ENCODE measurements at regions not wholly inside any gene's neighbourhood (a gene's known extent, or its start where the extent isn't known, plus 50 kb on each side); places are given as distances from the start of the nearest gene placed in this dataset.

GRCh38 chr7:41873741-41874140 lies 170.9 kb upstream of the INHBA start:
- ATAC-seq (replicated peaks; ENCODE audit: extremely low read depth, poor library complexity, severe bottlenecking) = no peak
- H3K27ac Mint-ChIP-seq (ENCODE audit: low read depth) = no peak overlapping the region
- H3K27me3 Mint-ChIP-seq = peaks cover 36% of the 10 kb centered on the region
- no peak for DNase-seq (ENCODE audit: low spot score in 2 of 2)
- peaks cover 2% of the 10 kb centered on the region for H3K36me3 Mint-ChIP-seq (ENCODE audit: insufficient read depth)
- no peak overlapping the region for H3K4me3 Mint-ChIP-seq
- H3K9me3 Mint-ChIP-seq = no peaks in the 10 kb centered on the region
- no peaks in the 10 kb centered on the region for H3K4me1 Mint-ChIP-seq

- no peak overlapping the region for H3K27ac Mint-ChIP-seq (ENCODE audit: low read depth)
- ATAC-seq (replicated peaks; ENCODE audit: extremely low read depth, poor library complexity, severe bottlenecking) (no peak), DNase-seq (ENCODE audit: low spot score in 2 of 2) (no peak)
- no peaks in the 10 kb centered on the region for H3K4me1 Mint-ChIP-seq
- H3K27me3 Mint-ChIP-seq = peaks cover 38% of the 10 kb centered on the region
- H3K9me3 Mint-ChIP-seq = no peaks in the 10 kb centered on the region
- H3K36me3 Mint-ChIP-seq (ENCODE audit: insufficient read depth) = peaks cover 2% of the 10 kb centered on the region
- no peak overlapping the region for H3K4me3 Mint-ChIP-seq
These were observed 170.1 kb upstream of the INHBA start for GRCh38 chr7:41872966-41873365.

GRCh38 chr7:41870461-41871138 lies 167.7 kb upstream of the INHBA start:
- no peak for ATAC-seq (replicated peaks; ENCODE audit: extremely low read depth, poor library complexity, severe bottlenecking)
- Mint-ChIP-seq H3K27me3 (peaks cover 32% of the 10 kb centered on the region), H3K9me3 (no peaks in the 10 kb centered on the region), H3K4me1 (no peaks in the 10 kb centered on the region), H3K36me3 (ENCODE audit: insufficient read depth) (peaks cover 2% of the 10 kb centered on the region), H3K27ac (ENCODE audit: low read depth) (no peak overlapping the region), H3K4me3 (no peak overlapping the region)
- DNase-seq (ENCODE audit: low spot score in 2 of 2) = no peak

- H3K27me3 Mint-ChIP-seq = peaks cover 26% of the 10 kb centered on the region
- no peak overlapping the region for H3K27ac Mint-ChIP-seq (ENCODE audit: low read depth)
- H3K4me1 Mint-ChIP-seq = no peaks in the 10 kb centered on the region
These were observed 167.1 kb upstream of the INHBA start for GRCh38 chr7:41869997-41870396.

GRCh38 chr7:41869596-41869995 lies 166.7 kb upstream of the INHBA start:
- H3K4me3 Mint-ChIP-seq = no peak overlapping the region
- DNase-seq (ENCODE audit: low spot score in 2 of 2) (no peak), ATAC-seq (replicated peaks; ENCODE audit: extremely low read depth, poor library complexity, severe bottlenecking) (no peak)
- H3K27ac Mint-ChIP-seq (ENCODE audit: low read depth) = no peak overlapping the region
- H3K4me1 Mint-ChIP-seq = no peaks in the 10 kb centered on the region
- H3K9me3 Mint-ChIP-seq = no peaks in the 10 kb centered on the region
- peaks cover 22% of the 10 kb centered on the region for H3K27me3 Mint-ChIP-seq
- peaks cover 2% of the 10 kb centered on the region for H3K36me3 Mint-ChIP-seq (ENCODE audit: insufficient read depth)

More at GRCh38 chr7:41869997-41870396, 167.1 kb upstream of the INHBA start:
- H3K4me3 Mint-ChIP-seq = no peak overlapping the region
- no peak for DNase-seq (ENCODE audit: low spot score in 2 of 2)
- H3K36me3 Mint-ChIP-seq (ENCODE audit: insufficient read depth) = peaks cover 2% of the 10 kb centered on the region
- no peak for ATAC-seq (replicated peaks; ENCODE audit: extremely low read depth, poor library complexity, severe bottlenecking)
- no peaks in the 10 kb centered on the region for H3K9me3 Mint-ChIP-seq

GRCh38 chr7:41869091-41869490 lies 166.2 kb upstream of the INHBA start:
- Mint-ChIP-seq H3K4me1 (no peaks in the 10 kb centered on the region), H3K27me3 (peaks cover 22% of the 10 kb centered on the region), H3K4me3 (no peak overlapping the region), H3K9me3 (peaks cover under 1% of the 10 kb centered on the region), H3K27ac (ENCODE audit: low read depth) (no peak overlapping the region), H3K36me3 (ENCODE audit: insufficient read depth) (peaks cover 2% of the 10 kb centered on the region)
- ATAC-seq (replicated peaks; ENCODE audit: extremely low read depth, poor library complexity, severe bottlenecking) (no peak), DNase-seq (ENCODE audit: low spot score in 2 of 2) (no peak)

GRCh38 chr7:41867639-41868280 lies 164.9 kb upstream of the INHBA start:
- no peak for ATAC-seq (replicated peaks; ENCODE audit: extremely low read depth, poor library complexity, severe bottlenecking)
- H3K36me3 Mint-ChIP-seq (ENCODE audit: insufficient read depth) = peaks cover 2% of the 10 kb centered on the region

GRCh38 chr7:41862261-41862660 lies 159.4 kb upstream of the INHBA start:
- no peak for ATAC-seq (replicated peaks; ENCODE audit: extremely low read depth, poor library complexity, severe bottlenecking)
- no peak overlapping the region for H3K4me3 Mint-ChIP-seq

More at GRCh38 chr7:41867639-41868280, 164.9 kb upstream of the INHBA start:
- H3K4me3 Mint-ChIP-seq = no peak overlapping the region
- H3K27ac Mint-ChIP-seq (ENCODE audit: low read depth) = no peak overlapping the region
- H3K27me3 Mint-ChIP-seq = peaks cover 29% of the 10 kb centered on the region
- H3K9me3 Mint-ChIP-seq = peaks cover 5% of the 10 kb centered on the region
- H3K4me1 Mint-ChIP-seq = no peaks in the 10 kb centered on the region
- no peak for DNase-seq (ENCODE audit: low spot score in 2 of 2)

GRCh38 chr7:41861642-41862041 lies 158.8 kb upstream of the INHBA start:
- Mint-ChIP-seq H3K9me3 (peaks cover 5% of the 10 kb centered on the region), H3K4me1 (no peaks in the 10 kb centered on the region), H3K36me3 (ENCODE audit: insufficient read depth) (no peaks in the 10 kb centered on the region), H3K27me3 (peaks cover 14% of the 10 kb centered on the region), H3K4me3 (no peak overlapping the region), H3K27ac (ENCODE audit: low read depth) (no peak overlapping the region)
- ATAC-seq (replicated peaks; ENCODE audit: extremely low read depth, poor library complexity, severe bottlenecking) (no peak), DNase-seq (ENCODE audit: low spot score in 2 of 2) (no peak)

More at GRCh38 chr7:41862261-41862660, 159.4 kb upstream of the INHBA start:
- H3K27me3 Mint-ChIP-seq = peaks cover 11% of the 10 kb centered on the region
- H3K4me1 Mint-ChIP-seq = no peaks in the 10 kb centered on the region
- DNase-seq (ENCODE audit: low spot score in 2 of 2) = no peak
- no peak overlapping the region for H3K27ac Mint-ChIP-seq (ENCODE audit: low read depth)
- peaks cover 5% of the 10 kb centered on the region for H3K9me3 Mint-ChIP-seq
- H3K36me3 Mint-ChIP-seq (ENCODE audit: insufficient read depth) = no peaks in the 10 kb centered on the region

GRCh38 chr7:41858201-41858600 lies 155.3 kb upstream of the INHBA start:
- Mint-ChIP-seq H3K36me3 (ENCODE audit: insufficient read depth) (no peaks in the 10 kb centered on the region), H3K9me3 (no peaks in the 10 kb centered on the region), H3K4me1 (no peaks in the 10 kb centered on the region), H3K4me3 (no peak overlapping the region), H3K27ac (ENCODE audit: low read depth) (no peak overlapping the region), H3K27me3 (peaks cover 25% of the 10 kb centered on the region)
- no peak for ATAC-seq (replicated peaks; ENCODE audit: extremely low read depth, poor library complexity, severe bottlenecking)
- DNase-seq (ENCODE audit: low spot score in 2 of 2) = no peak

- no peaks in the 10 kb centered on the region for H3K36me3 Mint-ChIP-seq (ENCODE audit: insufficient read depth)
- H3K4me3 Mint-ChIP-seq = no peak overlapping the region
- no peak for ATAC-seq (replicated peaks; ENCODE audit: extremely low read depth, poor library complexity, severe bottlenecking)
- H3K9me3 Mint-ChIP-seq = no peaks in the 10 kb centered on the region
- H3K27me3 Mint-ChIP-seq = peaks cover 34% of the 10 kb centered on the region
- H3K27ac Mint-ChIP-seq (ENCODE audit: low read depth) = no peak overlapping the region
- no peaks in the 10 kb centered on the region for H3K4me1 Mint-ChIP-seq
- no peak for DNase-seq (ENCODE audit: low spot score in 2 of 2)
These were observed 152.9 kb upstream of the INHBA start for GRCh38 chr7:41855798-41856197.

- no peak overlapping the region for H3K27ac Mint-ChIP-seq (ENCODE audit: low read depth)
- no peak for ATAC-seq (replicated peaks; ENCODE audit: extremely low read depth, poor library complexity, severe bottlenecking)
- DNase-seq (ENCODE audit: low spot score in 2 of 2) = no peak
- peaks cover 11% of the 10 kb centered on the region for H3K9me3 Mint-ChIP-seq
- no peak overlapping the region for H3K4me3 Mint-ChIP-seq
- peaks cover 15% of the 10 kb centered on the region for H3K27me3 Mint-ChIP-seq
- H3K4me1 Mint-ChIP-seq = no peaks in the 10 kb centered on the region
- no peaks in the 10 kb centered on the region for H3K36me3 Mint-ChIP-seq (ENCODE audit: insufficient read depth)
These were observed 144.7 kb upstream of the INHBA start for GRCh38 chr7:41847606-41848005.

GRCh38 chr7:41847151-41847550 lies 144.3 kb upstream of the INHBA start:
- H3K36me3 Mint-ChIP-seq (ENCODE audit: insufficient read depth) = no peaks in the 10 kb centered on the region
- H3K27me3 Mint-ChIP-seq = peaks cover 11% of the 10 kb centered on the region
- H3K4me3 Mint-ChIP-seq = no peak overlapping the region
- H3K9me3 Mint-ChIP-seq = peaks cover 11% of the 10 kb centered on the region
- no peaks in the 10 kb centered on the region for H3K4me1 Mint-ChIP-seq
- ATAC-seq (replicated peaks; ENCODE audit: extremely low read depth, poor library complexity, severe bottlenecking) (no peak), DNase-seq (ENCODE audit: low spot score in 2 of 2) (no peak)
- H3K27ac Mint-ChIP-seq (ENCODE audit: low read depth) = no peak overlapping the region

All from central memory CD8-positive, alpha-beta T cell (primary cell).